ENCODE measurements at regions not wholly inside any gene's neighbourhood (a gene's known extent, or its start where the extent isn't known, plus 50 kb on each side); places are given as distances from the start of the nearest gene placed in this dataset.

DNA sequence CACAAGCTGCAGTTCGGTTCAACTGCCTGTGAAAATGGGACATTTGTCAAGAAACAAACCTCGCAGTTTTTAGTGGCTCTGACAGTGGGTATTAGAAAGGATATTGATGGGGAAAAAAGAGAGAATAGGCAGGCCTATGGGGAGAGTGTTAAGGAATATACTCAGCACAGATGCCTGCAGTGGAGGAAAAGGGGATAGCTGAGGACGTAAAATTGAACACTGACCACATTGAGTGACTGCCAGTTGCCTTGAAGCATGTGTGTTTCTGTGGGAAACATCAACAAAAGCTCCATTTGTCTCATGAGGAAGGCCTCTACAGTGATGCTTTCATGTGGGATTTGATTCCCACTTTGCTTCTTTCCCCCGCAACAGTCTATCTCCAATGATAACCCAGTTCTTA, 1042.1 kb downstream of the TUSC7 start:
- TF ChIP-seq POLR2A (IDR thresholded peaks at IDR 0.05; ENCODE audit: low read length), result no peak
- TF ChIP-seq GATA1 (IDR thresholded peaks at IDR 0.05; ENCODE audit: low read depth, low read length), result no peak
